Spleen (tissue), 11 donors: ENCODE measurements at regions not wholly inside any gene's neighbourhood (a gene's known extent, or its start where the extent isn't known, plus 50 kb on each side); places are given as distances from the start of the nearest gene placed in this dataset.

Experiments
- DNase-seq: peaks from one replicate; pipeline ENCODE4 v3.0.0-alpha.2; 2020
- H3K27ac ChIP-seq, 8 donors: fragments of 200-600 bp; sonication (generic) in 7 of 8; 1 replicate in 4 of 8; 2 replicates in 4 of 8; pipeline versions ENCODE4 v1.5.0 to v1.8.0; 2016 to 2021; ENCODE audit warnings: inconsistent platforms in 4 of 8, mild to moderate bottlenecking in 4 of 8, moderate library complexity in 1 of 8
- H3K27me3 ChIP-seq, 7 donors: fragments of 200-600 bp; sonication (generic) in 6 of 7; replicated peaks in 1 of 7; 1 replicate in 4 of 7; 2 replicates in 3 of 7; pipeline versions ENCODE4 v1.5.0 to v1.8.0; 2016 to 2021; ENCODE audit warnings: inconsistent platforms in 3 of 7, mild to moderate bottlenecking in 1 of 7
- H3K36me3 ChIP-seq, 6 donors: fragments of 200-600 bp; sonication (generic) in 5 of 6; 1 replicate in 4 of 6; 2 replicates in 2 of 6; pipeline versions ENCODE4 v1.5.0 to v1.8.0; 2016 to 2021; ENCODE audit warnings: inconsistent platforms in 2 of 6
- H3K4me1 ChIP-seq, 6 donors: fragments of 200-600 bp; sonication (generic) in 5 of 6; 1 replicate in 3 of 6; 2 replicates in 3 of 6; pipeline versions ENCODE4 v1.5.0 to v1.8.0; 2016 to 2021; ENCODE audit warnings: inconsistent platforms in 3 of 6
- H3K4me3 ChIP-seq, 8 donors: fragments of 200-600 bp; sonication (generic) in 7 of 8; 1 replicate in 4 of 8; 2 replicates in 4 of 8; pipeline versions ENCODE4 v1.5.0 to v1.8.0; 2016 to 2021; ENCODE audit warnings: inconsistent platforms in 4 of 8, mild to moderate bottlenecking in 4 of 8, moderate library complexity in 2 of 8
- H3K9me3 ChIP-seq, 8 donors: fragments of 200-600 bp; sonication (generic) in 7 of 8; 1 replicate in 4 of 8; 2 replicates in 4 of 8; pipeline versions ENCODE4 v1.5.0 to v1.8.0; 2016 to 2021; ENCODE audit warnings: inconsistent platforms in 4 of 8
- POLR2A ChIP-seq, 3 donors: fragments of 450-650 bp; IDR thresholded peaks; one replicate each; pipeline ENCODE4 v1.5.1; 2017; ENCODE audit warnings: antibody characterized with exemption in 3 of 3, mild to moderate bottlenecking in 1 of 3
- POLR2AphosphoS5 ChIP-seq, 3 donors: sonication (generic); formaldehyde crosslinking; IDR thresholded peaks; one replicate each; pipeline ENCODE4 v1.5.1; 2017; ENCODE audit warnings: antibody characterized with exemption in 3 of 3
- WGBS, 5 donors: extraction: QIAGEN DNeasy Blood & Tissue Kit in 3 of 5; methylation state at CpG; one replicate each; pipeline versions ENCODE4 v1.1.5 to v1.1.7; 2013 to 2018; 5-methylcytosine and 5-hydroxymethylcytosine counted together
- intact Hi-C: fragments of 100-400 bp; cut with DNase I; formaldehyde crosslinking; loops from one replicate; pipeline ENCODE4 v1.15.0; 2023; ENCODE audit warnings: low total_unique reads
- TF ChIP-seq, protein P1 (sequence below), 11 experiments: fragments of 200-600 bp in 7 of 11; fragments of 450-650 bp in 4 of 11; sonication (generic) in 4 of 11; IDR thresholded peaks in 8 of 11; conservative IDR thresholded peaks in 3 of 11; 1 replicate in 7 of 11; 2 replicates in 4 of 11; pipeline versions ENCODE4 v1.4.0 to v1.8.0; 2016 to 2021; ENCODE audit warnings: antibody characterized with exemption in 11 of 11, inconsistent platforms in 4 of 11, mild to moderate bottlenecking in 1 of 11
- donor health status: healthy with polysubstance abuse.
- donor health status: DM: no; HTN: no; CAD: no; lungs with moderate emphysema.
- donor health status: DM: no; HTN: no; CAD: no.
- donor health status: Bipolar disorder and iron deficiency.
- donor health status: healthy.
- donor health status: DM: no; HTN: no; CAD: no.
- donor health status: DM: yes; HTN: yes; CAD: no.

- no peak overlapping the region for H3K27ac ChIP-seq
- no peak for DNase-seq
- no peaks in the 10 kb centered on the region for H3K27me3 ChIP-seq
- intact Hi-C loops, result no loop called here
- no peaks in the 10 kb centered on the region for H3K36me3 ChIP-seq
- TF ChIP-seq POLR2A (IDR thresholded peaks at IDR 0.05) (no peak), POLR2AphosphoS5 (IDR thresholded peaks at IDR 0.05) (no peak)
- TF ChIP-seq, protein P1, sequence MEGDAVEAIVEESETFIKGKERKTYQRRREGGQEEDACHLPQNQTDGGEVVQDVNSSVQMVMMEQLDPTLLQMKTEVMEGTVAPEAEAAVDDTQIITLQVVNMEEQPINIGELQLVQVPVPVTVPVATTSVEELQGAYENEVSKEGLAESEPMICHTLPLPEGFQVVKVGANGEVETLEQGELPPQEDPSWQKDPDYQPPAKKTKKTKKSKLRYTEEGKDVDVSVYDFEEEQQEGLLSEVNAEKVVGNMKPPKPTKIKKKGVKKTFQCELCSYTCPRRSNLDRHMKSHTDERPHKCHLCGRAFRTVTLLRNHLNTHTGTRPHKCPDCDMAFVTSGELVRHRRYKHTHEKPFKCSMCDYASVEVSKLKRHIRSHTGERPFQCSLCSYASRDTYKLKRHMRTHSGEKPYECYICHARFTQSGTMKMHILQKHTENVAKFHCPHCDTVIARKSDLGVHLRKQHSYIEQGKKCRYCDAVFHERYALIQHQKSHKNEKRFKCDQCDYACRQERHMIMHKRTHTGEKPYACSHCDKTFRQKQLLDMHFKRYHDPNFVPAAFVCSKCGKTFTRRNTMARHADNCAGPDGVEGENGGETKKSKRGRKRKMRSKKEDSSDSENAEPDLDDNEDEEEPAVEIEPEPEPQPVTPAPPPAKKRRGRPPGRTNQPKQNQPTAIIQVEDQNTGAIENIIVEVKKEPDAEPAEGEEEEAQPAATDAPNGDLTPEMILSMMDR (IDR thresholded peaks at IDR 0.05 in 8 of 11, conservative IDR thresholded peaks at IDR 0.05 in 3 of 11), result no peak
- WGBS, 5 donors, result 90 to 100% (median 96%) methylated on average over 1 of the region's 1 CpG
- no peak overlapping the region for H3K4me3 ChIP-seq
- H3K9me3 ChIP-seq, result peaks cover 0 to 27% (median 2%) of the 10 kb centered on the region in 8 donors
- no peaks in the 10 kb centered on the region for H3K4me1 ChIP-seq
Observed at GRCh38 chr21:22468893-22469292, 1470.7 kb downstream of the NCAM2 start.

DNA sequence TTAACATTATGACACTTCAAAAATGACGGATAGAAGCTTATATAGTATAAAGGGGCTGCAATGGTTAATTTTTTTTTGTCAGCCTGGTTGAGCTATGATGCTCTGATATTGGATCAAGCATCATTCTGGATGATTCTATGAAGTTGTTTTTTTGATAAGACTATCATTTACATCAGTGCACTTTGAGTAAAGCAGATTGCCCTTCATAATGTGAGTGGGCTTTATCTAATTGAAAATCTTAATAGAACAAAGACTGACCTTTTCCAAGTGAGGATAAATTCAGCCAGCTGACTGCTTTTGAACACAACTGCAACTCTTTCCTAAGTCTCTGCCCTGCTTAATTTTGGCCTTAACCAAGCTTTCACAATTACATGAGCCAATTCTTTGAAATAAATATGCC, 1476.2 kb downstream of the NCAM2 start:
- Histone ChIP-seq H3K27me3 (no peaks in the 10 kb centered on the region), H3K27ac (no peak overlapping the region), H3K9me3 (peaks cover 0 to 26% (median 2%) of the 10 kb centered on the region in 8 donors), H3K4me1 (no peaks in the 10 kb centered on the region), H3K4me3 (no peak overlapping the region), H3K36me3 (no peaks in the 10 kb centered on the region)
- intact Hi-C loops, result no loop called here
- DNase-seq, result no peak
- 77 to 88% (median 81%) methylated on average over 1 of the region's 1 CpG for WGBS, 5 donors
- TF ChIP-seq, protein P1 (IDR thresholded peaks at IDR 0.05 in 8 of 11, conservative IDR thresholded peaks at IDR 0.05 in 3 of 11), result no peak
- TF ChIP-seq POLR2AphosphoS5 (IDR thresholded peaks at IDR 0.05), result no peak
- no peak for TF ChIP-seq POLR2A (IDR thresholded peaks at IDR 0.05)

GRCh38 chr21:22476214-22476613, 1478.0 kb downstream of the NCAM2 start:
- no peaks in the 10 kb centered on the region for H3K27me3 ChIP-seq
- TF ChIP-seq POLR2AphosphoS5 (IDR thresholded peaks at IDR 0.05) (no peak), POLR2A (IDR thresholded peaks at IDR 0.05) (no peak)
- TF ChIP-seq, protein P1 (IDR thresholded peaks at IDR 0.05 in 8 of 11, conservative IDR thresholded peaks at IDR 0.05 in 3 of 11), result no peak
- peaks cover 0 to 37% (median 4%) of the 10 kb centered on the region in 8 donors for H3K9me3 ChIP-seq
- 79 to 87% (median 84%) methylated on average over 2 of the region's 2 CpGs for WGBS, 5 donors
- H3K27ac ChIP-seq, result no peak overlapping the region
- no peak for DNase-seq
- intact Hi-C loops, result no loop called here
- no peak overlapping the region for H3K4me3 ChIP-seq
- no peaks in the 10 kb centered on the region for H3K4me1 ChIP-seq
- no peaks in the 10 kb centered on the region for H3K36me3 ChIP-seq

- no peak overlapping the region for H3K27ac ChIP-seq
- H3K27me3 ChIP-seq, result no peaks in the 10 kb centered on the region
- intact Hi-C loops, result no loop called here
- TF ChIP-seq POLR2A (IDR thresholded peaks at IDR 0.05), result no peak
- TF ChIP-seq, protein P1 (IDR thresholded peaks at IDR 0.05 in 8 of 11, conservative IDR thresholded peaks at IDR 0.05 in 3 of 11), result no peak
- TF ChIP-seq POLR2AphosphoS5 (IDR thresholded peaks at IDR 0.05), result no peak
- no peak for DNase-seq
- no peaks in the 10 kb centered on the region for H3K36me3 ChIP-seq
- peaks cover 0 to 39% (median 6%) of the 10 kb centered on the region in 8 donors for H3K9me3 ChIP-seq
- 49 to 61% (median 58%) methylated on average over 2 of the region's 2 CpGs for WGBS, 5 donors
- H3K4me1 ChIP-seq, result no peaks in the 10 kb centered on the region
- no peak overlapping the region for H3K4me3 ChIP-seq
Observed at GRCh38 chr21:22476726-22477646, 1478.8 kb downstream of the NCAM2 start.
